Testis (tissue), 2 donors: ENCODE measurements at regions not wholly inside any gene's neighbourhood (a gene's known extent, or its start where the extent isn't known, plus 50 kb on each side); places are given as distances from the start of the nearest gene placed in this dataset.
A peak's percentile ranks its signal among the peaks of the same experiment; 100 is the strongest.

Source experiments
- DNase-seq: peaks from one replicate; pipeline ENCODE4 v3.0.0-alpha.2; 2019
- H3K27ac ChIP-seq, 2 donors: fragments of 200-600 bp; sonication (generic); one replicate each; pipeline ENCODE4 v1.5.1; 2019
- H3K27me3 ChIP-seq: fragments of 200-600 bp; sonication (generic); one replicate; pipeline ENCODE4 v1.5.1; 2019
- H3K36me3 ChIP-seq: fragments of 200-600 bp; sonication (generic); one replicate; pipeline ENCODE4 v1.5.1; 2017; ENCODE audit warnings: low read depth; ENCODE audit errors: missing control alignments
- H3K4me1 ChIP-seq: fragments of 200-600 bp; sonication (generic); one replicate; pipeline ENCODE4 v1.5.1; 2019
- H3K4me3 ChIP-seq, 2 donors: fragments of 200-600 bp; sonication (generic); one replicate each; pipeline ENCODE4 v1.5.1; 2017 to 2019
- H3K9me3 ChIP-seq: fragments of 200-600 bp; sonication (generic); one replicate; pipeline ENCODE4 v1.5.1; 2017
- CTCF ChIP-seq, 3 experiments: fragments of 450-650 bp in 2 of 3; fragments of 200-600 bp in 1 of 3; sonication (generic) in 1 of 3; IDR thresholded peaks; one replicate each; pipeline ENCODE4 v1.5.1; 2016 to 2019; ENCODE audit warnings: antibody characterized with exemption in 3 of 3, mild to moderate bottlenecking in 2 of 3, moderate library complexity in 1 of 3
- POLR2A ChIP-seq: fragments of 450-650 bp; IDR thresholded peaks from one replicate; pipeline ENCODE4 v1.6.1; 2017; ENCODE audit warnings: antibody characterized with exemption, mild to moderate bottlenecking, moderate library complexity
- WGBS, 2 donors: methylation state at CpG; one replicate each; pipeline ENCODE4 v1.1.5; 2018; 5-methylcytosine and 5-hydroxymethylcytosine counted together
- intact Hi-C: fragments of 100-400 bp; cut with DNase I; formaldehyde crosslinking; loops from one replicate; pipeline ENCODE4 v1.15.1; 2023; ENCODE audit warnings: low total_unique reads

GRCh38 chr6:5909721-5910120 lies 97.0 kb downstream of the NRN1 start:
- no peaks in the 10 kb centered on the region for H3K9me3 ChIP-seq
- intact Hi-C loops: no loop called here
- no peaks in the 10 kb centered on the region for H3K27me3 ChIP-seq
- no peak for DNase-seq
- no peak for TF ChIP-seq CTCF (IDR thresholded peaks at IDR 0.05)
- TF ChIP-seq POLR2A: no peak
- H3K4me3 ChIP-seq: no peak overlapping the region
- H3K27ac ChIP-seq: no peak overlapping the region
- H3K4me1 ChIP-seq: no peaks in the 10 kb centered on the region
- 90 to 93% methylated on average over 5 of the region's 5 CpGs for WGBS, 2 donors
- H3K36me3 ChIP-seq: no peaks in the 10 kb centered on the region

GRCh38 chr6:5906842-5907241 lies 99.9 kb downstream of the NRN1 start:
- Histone ChIP-seq H3K9me3 (no peaks in the 10 kb centered on the region), H3K4me1 (no peaks in the 10 kb centered on the region), H3K27me3 (no peaks in the 10 kb centered on the region), H3K36me3 (no peaks in the 10 kb centered on the region), H3K27ac (no peak overlapping the region), H3K4me3 (no peak overlapping the region)
- WGBS, 2 donors: 94 to 100% methylated on average over 1 of the region's 1 CpG
- DNase-seq: no peak
- intact Hi-C loops: no loop called here
- no peak for TF ChIP-seq POLR2A
- TF ChIP-seq CTCF (IDR thresholded peaks at IDR 0.05): no peak

GRCh38 chr6:5906340-5906670 lies 100.4 kb downstream of the NRN1 start:
- H3K27ac ChIP-seq: no peak overlapping the region
- intact Hi-C loops: no loop called here

GRCh38 chr6:5905431-5906339 lies 101.0 kb downstream of the NRN1 start:
- intact Hi-C loops: no loop called here
- 64 to 70% methylated on average over 15 to 18 of the region's 18 CpGs for WGBS, 2 donors
- H3K27ac ChIP-seq: no peak overlapping the region
- peak; percentile 73 for DNase-seq
- H3K9me3 ChIP-seq: no peaks in the 10 kb centered on the region
- H3K36me3 ChIP-seq: no peaks in the 10 kb centered on the region
- no peak overlapping the region for H3K4me3 ChIP-seq
- no peaks in the 10 kb centered on the region for H3K27me3 ChIP-seq
- no peaks in the 10 kb centered on the region for H3K4me1 ChIP-seq
- no peak for TF ChIP-seq CTCF (IDR thresholded peaks at IDR 0.05)
- TF ChIP-seq POLR2A: no peak

More at GRCh38 chr6:5906340-5906670, 100.4 kb downstream of the NRN1 start:
- 85 to 100% methylated on average over 1 of the region's 1 CpG for WGBS, 2 donors
- DNase-seq: no peak
- Histone ChIP-seq H3K4me1 (no peaks in the 10 kb centered on the region), H3K36me3 (no peaks in the 10 kb centered on the region), H3K27me3 (no peaks in the 10 kb centered on the region), H3K4me3 (no peak overlapping the region), H3K9me3 (no peaks in the 10 kb centered on the region)
- no peak for TF ChIP-seq POLR2A

GRCh38 chr6:5904532-5904931 lies 102.2 kb downstream of the NRN1 start:
- 67% methylated on average over 4 of the region's 4 CpGs for WGBS, 2 donors
- Histone ChIP-seq H3K36me3 (no peaks in the 10 kb centered on the region), H3K4me3 (no peak overlapping the region), H3K27me3 (no peaks in the 10 kb centered on the region), H3K27ac (no peak overlapping the region), H3K9me3 (no peaks in the 10 kb centered on the region), H3K4me1 (no peaks in the 10 kb centered on the region)
- TF ChIP-seq CTCF (IDR thresholded peaks at IDR 0.05) (no peak), POLR2A (no peak)
- intact Hi-C loops: no loop called here
- no peak for DNase-seq
